GM23248 (cell line): ENCODE measurements at regions not wholly inside any gene's neighbourhood (a gene's known extent, or its start where the extent isn't known, plus 50 kb on each side); places are given as distances from the start of the nearest gene placed in this dataset.
A peak's percentile ranks its signal among the peaks of the same experiment; 100 is the strongest.

Source experiments
- DNase-seq: peaks from one replicate; pipeline ENCODE4 v3.0.0-alpha.2; 2015
- H2AFZ ChIP-seq: fragments of 200-600 bp; sonication (generic); 2 replicates; pipeline ENCODE4 v1.6.1; 2016; ENCODE audit warnings: antibody characterized with exemption
- H3F3A ChIP-seq: fragments of 200-600 bp; sonication (generic); 2 replicates; pipeline ENCODE4 v1.6.1; 2016; ENCODE audit warnings: mild to moderate bottlenecking, antibody characterized with exemption, mixed run types; ENCODE audit not compliant: insufficient read depth
- H3K27ac ChIP-seq: fragments of 200-600 bp; sonication (generic); 2 replicates; pipeline ENCODE4 v1.5.1; 2016; ENCODE audit warnings: mild to moderate bottlenecking
- H3K27me3 ChIP-seq: fragments of 200-600 bp; sonication (generic); replicated peaks from 2 replicates; pipeline ENCODE4 v1.6.1; 2016; ENCODE audit warnings: mild to moderate bottlenecking; ENCODE audit not compliant: insufficient read depth
- H3K36me3 ChIP-seq: fragments of 200-600 bp; sonication (generic); 2 replicates; pipeline ENCODE4 v1.6.1; 2016; ENCODE audit warnings: low read depth, mild to moderate bottlenecking
- H3K4me1 ChIP-seq: fragments of 200-600 bp; sonication (generic); 2 replicates; pipeline ENCODE4 v1.6.1; 2016; ENCODE audit warnings: mild to moderate bottlenecking; ENCODE audit not compliant: insufficient read depth
- H3K4me2 ChIP-seq: fragments of 200-600 bp; sonication (generic); one replicate; pipeline ENCODE4 v1.6.1; 2016; ENCODE audit warnings: mild to moderate bottlenecking; ENCODE audit not compliant: unreplicated experiment
- H3K4me3 ChIP-seq: fragments of 200-600 bp; sonication (generic); 2 replicates; pipeline ENCODE4 v1.5.1; 2016; ENCODE audit warnings: mild to moderate bottlenecking
- H3K79me2 ChIP-seq: fragments of 200-600 bp; sonication (generic); 2 replicates; pipeline ENCODE4 v1.6.1; 2016; ENCODE audit warnings: mild to moderate bottlenecking; ENCODE audit not compliant: insufficient read depth
- H3K9ac ChIP-seq: fragments of 200-600 bp; sonication (generic); 2 replicates; pipeline ENCODE4 v1.6.1; 2016; ENCODE audit warnings: mild to moderate bottlenecking
- H3K9me2 ChIP-seq: fragments of 200-600 bp; sonication (generic); 2 replicates; pipeline ENCODE4 v1.6.1; 2016; ENCODE audit warnings: mixed run types, mild to moderate bottlenecking, moderate library complexity; ENCODE audit not compliant: insufficient read depth
- H3K9me3 ChIP-seq: fragments of 200-600 bp; sonication (generic); one replicate; pipeline ENCODE4 v1.6.1; 2017; ENCODE audit warnings: low read depth
- H4K20me1 ChIP-seq: fragments of 200-600 bp; sonication (generic); 2 replicates; pipeline ENCODE4 v1.6.0; 2016; ENCODE audit not compliant: insufficient read depth
- EZH2 ChIP-seq: fragments of 200-600 bp; sonication (generic); IDR thresholded peaks from 2 replicates; pipeline ENCODE4 v1.6.1; 2018; ENCODE audit warnings: antibody characterized with exemption, mild to moderate bottlenecking; ENCODE audit not compliant: insufficient read depth, poor library complexity, severe bottlenecking
- EZH2phosphoT487 ChIP-seq: fragments of 200-600 bp; sonication (generic); IDR thresholded peaks from 2 replicates; pipeline ENCODE4 v1.6.1; 2018; ENCODE audit warnings: antibody characterized with exemption, moderate library complexity, mild to moderate bottlenecking, low read depth; ENCODE audit not compliant: insufficient read depth
- WGBS, 2 experiments: methylation state at CpG; one replicate each; pipeline ENCODE4 v1.1.6; 2015 to 2017; ENCODE audit warnings: low lambda C conversion rate in 2 of 2, low coverage in 1 of 2; ENCODE audit errors: missing lambda C conversion rate in 2 of 2; 5-methylcytosine and 5-hydroxymethylcytosine counted together
- in situ Hi-C: fragments of 300-500 bp; cut with MboI; formaldehyde crosslinking; loops from 2 replicates; pipeline ENCODE4 v1.15.0; 2020

- Histone ChIP-seq H3F3A (peaks cover 50% of the 10 kb centered on the region), H3K4me3 (no peak overlapping the region), H3K4me1 (peaks cover 66% of the 10 kb centered on the region), H3K79me2 (no peaks in the 10 kb centered on the region), H3K9me3 (no peaks in the 10 kb centered on the region), H3K36me3 (no peaks in the 10 kb centered on the region), H3K9ac (no peak overlapping the region), H2AFZ (no peak overlapping the region; the same call in 1 of the 2 replicates), H3K27ac (peak overlapping the region; percentile 51), H3K27me3 (no peaks in the 10 kb centered on the region), H3K9me2 (no peaks in the 10 kb centered on the region), H4K20me1 (no peaks in the 10 kb centered on the region), H3K4me2 (peak overlapping the region; percentile 60)
- 21 to 25% methylated on average over 4 of the region's 4 CpGs for WGBS, 2 experiments
- no peak for TF ChIP-seq EZH2phosphoT487
- TF ChIP-seq EZH2: no peak
- peak; percentile 77 for DNase-seq
- in situ Hi-C loops: no loop called here
These were observed 348.8 kb upstream of the DCBLD2 start for GRCh38 chr3:99250272-99250671.

DNA sequence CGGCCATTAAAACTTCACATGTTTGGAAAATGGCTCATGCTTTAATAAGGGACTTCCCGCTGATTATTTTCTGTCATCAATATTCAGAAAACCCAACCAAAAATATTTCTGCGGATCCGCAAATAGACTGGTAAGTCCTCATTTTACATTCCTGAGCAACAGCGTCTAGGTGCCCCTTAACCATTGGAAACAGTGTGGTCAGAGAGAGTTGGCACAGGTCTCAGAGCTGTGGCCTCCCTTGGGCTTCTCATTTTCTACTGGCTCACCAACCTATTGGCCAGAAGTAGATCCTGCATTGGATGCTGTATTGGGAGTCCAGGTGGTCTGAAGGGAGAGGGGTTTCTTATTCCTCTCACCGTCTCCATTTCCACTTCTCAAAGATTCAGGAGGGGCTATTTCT lies 348.1 kb upstream of the DCBLD2 start:
- Histone ChIP-seq H2AFZ (no peak overlapping the region; the same call in 1 of the 2 replicates), H3K9me3 (no peaks in the 10 kb centered on the region), H3K4me1 (peaks cover 66% of the 10 kb centered on the region), H3K4me2 (peak overlapping the region; percentile 60), H3K36me3 (no peaks in the 10 kb centered on the region), H3F3A (peaks cover 50% of the 10 kb centered on the region), H3K4me3 (no peak overlapping the region; the same call in 1 of the 2 replicates), H3K9ac (no peak overlapping the region), H4K20me1 (no peaks in the 10 kb centered on the region), H3K9me2 (no peaks in the 10 kb centered on the region), H3K27ac (peak overlapping the region; percentile 51), H3K27me3 (no peaks in the 10 kb centered on the region), H3K79me2 (no peaks in the 10 kb centered on the region)
- DNase-seq: peak; percentile 13
- WGBS, 2 experiments: 74 to 79% methylated on average over 6 of the region's 6 CpGs
- in situ Hi-C loops: no loop called here
- TF ChIP-seq EZH2phosphoT487: no peak
- TF ChIP-seq EZH2: no peak

- DNase-seq: peak; percentile 33
- H4K20me1 ChIP-seq: no peaks in the 10 kb centered on the region
- H3K27me3 ChIP-seq: no peaks in the 10 kb centered on the region
- peaks cover 66% of the 10 kb centered on the region for H3K4me1 ChIP-seq
- 13 to 33% methylated on average over 1 of the region's 1 CpG for WGBS, 2 experiments
- peaks cover 50% of the 10 kb centered on the region for H3F3A ChIP-seq
- H3K4me2 ChIP-seq: peak overlapping the region; percentile 32
- H2AFZ ChIP-seq: no peak overlapping the region
- peak overlapping the region; percentile 51 for H3K27ac ChIP-seq
- peak overlapping the region; percentile 4; the same call in 1 of the 2 replicates for H3K4me3 ChIP-seq
- in situ Hi-C loops: no loop called here
- no peak overlapping the region for H3K9ac ChIP-seq
- TF ChIP-seq EZH2 (no peak), EZH2phosphoT487 (no peak)
- no peaks in the 10 kb centered on the region for H3K9me3 ChIP-seq
- no peaks in the 10 kb centered on the region for H3K9me2 ChIP-seq
- no peaks in the 10 kb centered on the region for H3K36me3 ChIP-seq
- H3K79me2 ChIP-seq: no peaks in the 10 kb centered on the region
These were observed 347.4 kb upstream of the DCBLD2 start for GRCh38 chr3:99248913-99249312.

DNA sequence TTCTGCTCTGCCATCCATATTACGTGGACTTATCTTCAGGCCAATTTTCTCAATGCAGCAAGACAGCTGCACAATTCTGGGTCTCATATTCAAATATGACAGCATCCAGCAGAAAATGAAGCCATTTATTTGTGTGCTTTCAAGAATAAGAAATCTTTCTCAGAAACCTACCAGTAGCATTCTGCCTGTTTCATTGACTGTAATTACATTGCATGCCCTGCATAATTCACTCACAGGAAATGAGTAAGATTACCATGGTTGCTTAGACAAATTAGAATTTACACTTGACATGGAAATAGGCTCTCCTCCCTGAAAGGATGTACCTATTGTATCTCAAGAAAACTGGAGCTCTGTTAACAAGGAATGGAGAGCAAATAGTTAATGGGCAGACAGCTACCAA lies 346.6 kb upstream of the DCBLD2 start:
- in situ Hi-C loops: no loop called here
- Histone ChIP-seq H3K9ac (no peak overlapping the region), H3K27ac (peak overlapping the region; percentile 51), H3K4me2 (peak overlapping the region; percentile 32), H3K4me3 (no peak overlapping the region), H2AFZ (no peak overlapping the region), H3K27me3 (no peaks in the 10 kb centered on the region), H4K20me1 (no peaks in the 10 kb centered on the region), H3K36me3 (no peaks in the 10 kb centered on the region), H3K9me2 (no peaks in the 10 kb centered on the region), H3K9me3 (no peaks in the 10 kb centered on the region), H3F3A (peaks cover 50% of the 10 kb centered on the region), H3K4me1 (peaks cover 59% of the 10 kb centered on the region), H3K79me2 (no peaks in the 10 kb centered on the region)
- DNase-seq: peak; percentile 43
- no peak for TF ChIP-seq EZH2
- no peak for TF ChIP-seq EZH2phosphoT487
- 74 to 88% methylated on average over 1 of the region's 1 CpG for WGBS, 2 experiments
